RPMI7951 (cell line): ENCODE measurements at regions not wholly inside any gene's neighbourhood (a gene's known extent, or its start where the extent isn't known, plus 50 kb on each side); places are given as distances from the start of the nearest gene placed in this dataset.
"Not testable (repeated sequence)": the region's sequence is repeated elsewhere in the genome, so short reads cannot be mapped to it uniquely, and the experiment has no call there.

Experiments
- DNase-seq: peaks from one replicate; pipeline ENCODE4 v3.0.0-alpha.2; 2012; ENCODE audit warnings: low read depth

DNA sequence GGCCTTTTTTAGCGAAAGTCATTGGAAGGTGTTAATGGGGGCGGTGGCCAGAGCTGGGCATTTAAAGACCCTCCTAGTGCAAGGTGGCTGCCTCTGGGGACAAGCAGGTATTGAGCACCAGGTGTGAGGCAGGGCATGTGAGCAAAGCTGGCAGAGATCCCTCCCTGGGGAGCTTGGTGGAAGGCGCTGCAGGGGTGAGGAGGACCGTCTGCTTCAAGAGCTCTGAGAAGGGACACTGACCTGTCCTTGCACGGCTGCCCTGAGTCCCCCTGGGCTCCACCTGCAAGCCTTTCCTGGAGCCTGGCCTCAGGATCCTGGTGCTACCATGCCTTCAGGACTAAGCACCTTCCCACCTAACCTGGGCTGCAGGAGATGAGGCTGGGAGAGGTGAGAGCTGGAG, 127.0 kb upstream of the CIBAR2 start:
- DNase-seq: no peak

GRCh38 chr16:85239871-85240270, 127.6 kb upstream of the CIBAR2 start:
- DNase-seq: no peak

DNA sequence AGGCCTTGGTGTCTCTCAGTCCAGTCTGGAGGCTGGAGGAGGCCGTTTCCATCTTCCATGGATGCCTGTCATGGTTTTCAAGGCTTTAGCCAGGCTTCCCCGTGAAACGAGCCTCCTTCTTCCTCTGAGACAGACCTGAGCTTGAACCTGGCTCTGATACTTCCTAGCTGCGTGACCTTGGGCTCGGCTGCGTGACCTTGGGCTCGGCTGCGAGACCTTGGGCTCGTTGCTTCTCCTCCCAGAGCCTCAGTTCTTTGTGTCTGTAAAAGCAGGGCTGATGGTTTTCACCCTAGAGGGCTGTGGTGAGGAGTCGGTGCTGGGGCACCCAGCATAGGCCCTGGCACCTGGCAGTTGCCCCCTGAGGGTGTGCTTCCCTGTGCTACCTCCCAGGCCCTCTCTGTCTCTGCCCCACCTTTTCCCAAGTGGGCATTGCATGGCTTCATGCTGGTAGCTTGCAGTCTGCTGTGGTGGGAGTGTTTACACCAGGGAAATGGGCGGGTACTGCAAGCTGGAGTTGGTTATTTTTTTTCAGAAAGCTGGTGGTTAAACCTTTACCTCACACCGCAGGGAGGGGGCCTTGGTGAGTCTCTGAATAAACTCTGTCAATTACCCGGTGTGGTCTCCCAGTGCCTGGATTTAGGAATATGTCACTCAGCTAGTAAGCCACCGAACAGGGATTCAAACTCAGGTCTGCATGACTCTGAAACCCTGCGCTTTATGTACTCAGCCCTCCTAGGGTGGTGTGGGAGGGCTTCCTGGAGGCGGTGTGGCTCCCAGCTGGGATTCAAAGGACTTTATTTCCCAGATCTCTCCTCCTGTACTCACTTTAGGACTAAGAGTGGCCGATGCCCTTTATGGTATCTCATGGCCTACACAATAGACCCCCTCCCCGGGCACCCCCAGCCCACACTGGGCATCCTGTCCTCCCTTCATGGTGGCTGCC, 129.0 kb upstream of the CIBAR2 start:
- DNase-seq: no peak

- no peak for DNase-seq
These were observed 129.9 kb upstream of the CIBAR2 start for GRCh38 chr16:85242140-85242539.

GRCh38 chr16:85243308-85243707, 131.0 kb upstream of the CIBAR2 start:
- no peak for DNase-seq

DNA sequence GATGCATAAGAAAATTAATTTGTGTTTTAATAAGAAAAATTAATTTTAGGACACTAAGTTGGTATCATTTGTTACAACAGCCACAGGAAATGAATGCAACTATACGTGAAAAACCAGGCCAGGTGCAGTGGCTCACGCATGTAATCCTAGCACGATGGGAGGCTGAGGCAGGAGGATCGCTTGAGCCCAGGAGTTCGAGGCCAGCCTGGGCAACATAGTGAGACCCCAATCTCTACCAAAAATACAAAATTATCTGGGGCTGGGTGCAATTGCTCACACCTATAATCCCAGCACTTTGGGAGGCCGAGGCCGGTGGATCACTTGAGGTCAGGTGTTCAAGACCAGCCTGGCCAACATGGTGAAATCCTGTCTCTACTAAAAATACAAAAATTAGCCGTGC, 132.2 kb upstream of the CIBAR2 start:
- not testable (repeated sequence) for DNase-seq

- DNase-seq: peak; percentile 65
These were observed 133.3 kb upstream of the CIBAR2 start for GRCh38 chr16:85245307-85246172.

DNA sequence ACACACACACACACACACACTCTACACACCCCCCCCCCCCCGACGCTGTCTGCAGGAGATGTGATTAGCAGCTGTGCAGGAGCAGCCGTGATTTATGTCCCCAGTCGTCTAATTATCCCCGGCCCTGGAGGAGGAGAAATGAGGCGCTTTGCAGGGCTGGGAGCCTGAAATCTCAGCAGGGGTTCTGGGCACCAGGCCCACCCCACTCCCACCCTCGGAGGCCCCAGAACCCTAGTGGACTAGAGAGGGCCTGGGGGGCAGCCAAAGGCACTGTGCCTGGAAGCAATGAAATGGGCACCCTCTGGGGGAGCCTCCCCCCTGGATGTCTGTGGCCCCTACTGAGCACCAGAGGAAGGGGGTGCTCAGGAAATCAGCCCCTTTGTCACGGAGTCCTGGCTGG, 134.2 kb upstream of the CIBAR2 start:
- DNase-seq: no peak

- DNase-seq: no peak
These were observed 134.7 kb upstream of the CIBAR2 start for GRCh38 chr16:85246973-85247372.

DNA sequence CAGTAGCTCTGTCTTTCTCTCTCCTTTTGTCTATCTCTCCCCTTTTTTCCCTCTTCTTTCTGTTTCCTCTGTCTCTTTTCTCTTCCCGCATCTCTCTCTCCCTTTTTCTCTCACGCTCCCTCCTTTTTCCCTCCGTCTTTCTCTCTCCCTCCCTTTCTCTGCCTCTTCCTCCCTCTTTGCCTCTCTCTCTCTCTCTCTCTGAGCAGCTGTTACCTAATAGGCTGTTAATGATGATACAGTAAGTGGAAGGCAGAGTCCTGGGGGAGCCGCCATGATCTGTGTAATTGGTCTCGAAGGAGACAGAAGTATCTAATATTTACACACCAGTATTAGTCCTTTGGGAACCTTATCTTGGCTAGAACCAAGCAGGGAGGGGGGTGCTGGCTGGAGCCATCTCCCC, 136.1 kb upstream of the CIBAR2 start:
- DNase-seq: no peak

GRCh38 chr16:85248857-85249256, 136.6 kb upstream of the CIBAR2 start:
- DNase-seq: no peak

DNA sequence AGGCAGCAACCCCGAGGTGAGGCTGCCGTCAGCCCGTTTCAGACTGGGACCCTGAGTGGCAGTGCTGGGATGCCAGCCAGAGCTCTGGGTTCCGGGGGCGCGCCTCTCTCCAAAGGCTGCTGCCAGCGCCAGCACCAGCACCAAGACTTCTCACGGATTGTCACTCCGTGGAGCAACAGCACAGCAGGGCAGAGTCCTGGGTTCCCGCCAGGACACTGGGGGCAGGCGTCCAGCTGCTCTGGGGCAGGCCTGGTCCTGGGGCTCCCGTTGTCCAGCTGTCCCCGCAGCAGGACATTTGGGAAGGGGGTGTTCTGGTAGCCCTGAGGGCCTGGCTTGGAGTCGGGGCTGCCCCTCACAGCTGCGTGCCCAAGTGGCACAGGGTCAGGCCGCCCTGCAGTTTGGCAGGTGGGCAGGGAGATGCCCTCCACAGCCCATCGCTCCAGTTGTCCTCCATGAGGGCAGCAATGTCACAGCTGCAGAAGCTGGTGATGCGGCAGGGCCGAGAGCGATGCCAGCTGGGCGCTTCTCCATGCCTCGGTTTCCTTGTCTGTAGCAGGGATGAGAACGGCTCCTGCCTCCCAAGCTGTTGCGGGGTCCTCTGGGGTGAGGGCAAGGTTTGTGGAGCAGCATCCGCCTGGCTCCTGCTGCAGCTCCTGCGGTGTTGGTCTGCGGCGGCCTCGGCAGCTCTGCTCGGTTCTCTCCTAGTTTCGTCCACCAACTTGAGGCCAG, 137.3 kb upstream of the CIBAR2 start:
- DNase-seq: no peak

DNA sequence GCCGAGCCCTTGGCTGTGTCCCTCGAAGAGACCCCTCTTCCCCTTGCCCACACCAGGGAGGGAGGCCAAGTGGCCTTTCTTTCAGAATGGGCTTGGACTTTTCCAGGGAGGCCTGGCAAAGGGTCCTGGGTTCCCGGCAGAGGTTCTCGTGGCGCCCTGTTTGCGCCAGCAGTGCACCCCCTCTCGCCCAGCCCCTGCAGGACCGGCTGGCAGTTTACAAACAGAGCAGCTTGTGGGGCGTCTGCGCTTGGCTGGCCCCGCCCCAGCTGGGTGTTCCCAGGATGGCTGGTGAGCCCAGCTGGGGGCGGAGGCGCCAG, 137.8 kb upstream of the CIBAR2 start:
- DNase-seq: no peak

GRCh38 chr16:85250609-85251223, 138.4 kb upstream of the CIBAR2 start:
- no peak for DNase-seq

- no peak for DNase-seq
These were observed 139.0 kb upstream of the CIBAR2 start for GRCh38 chr16:85251225-85251760.

GRCh38 chr16:85252014-85252413, 139.7 kb upstream of the CIBAR2 start:
- DNase-seq: no peak

- DNase-seq: no peak
These were observed 140.2 kb upstream of the CIBAR2 start for GRCh38 chr16:85252461-85252860.

DNA sequence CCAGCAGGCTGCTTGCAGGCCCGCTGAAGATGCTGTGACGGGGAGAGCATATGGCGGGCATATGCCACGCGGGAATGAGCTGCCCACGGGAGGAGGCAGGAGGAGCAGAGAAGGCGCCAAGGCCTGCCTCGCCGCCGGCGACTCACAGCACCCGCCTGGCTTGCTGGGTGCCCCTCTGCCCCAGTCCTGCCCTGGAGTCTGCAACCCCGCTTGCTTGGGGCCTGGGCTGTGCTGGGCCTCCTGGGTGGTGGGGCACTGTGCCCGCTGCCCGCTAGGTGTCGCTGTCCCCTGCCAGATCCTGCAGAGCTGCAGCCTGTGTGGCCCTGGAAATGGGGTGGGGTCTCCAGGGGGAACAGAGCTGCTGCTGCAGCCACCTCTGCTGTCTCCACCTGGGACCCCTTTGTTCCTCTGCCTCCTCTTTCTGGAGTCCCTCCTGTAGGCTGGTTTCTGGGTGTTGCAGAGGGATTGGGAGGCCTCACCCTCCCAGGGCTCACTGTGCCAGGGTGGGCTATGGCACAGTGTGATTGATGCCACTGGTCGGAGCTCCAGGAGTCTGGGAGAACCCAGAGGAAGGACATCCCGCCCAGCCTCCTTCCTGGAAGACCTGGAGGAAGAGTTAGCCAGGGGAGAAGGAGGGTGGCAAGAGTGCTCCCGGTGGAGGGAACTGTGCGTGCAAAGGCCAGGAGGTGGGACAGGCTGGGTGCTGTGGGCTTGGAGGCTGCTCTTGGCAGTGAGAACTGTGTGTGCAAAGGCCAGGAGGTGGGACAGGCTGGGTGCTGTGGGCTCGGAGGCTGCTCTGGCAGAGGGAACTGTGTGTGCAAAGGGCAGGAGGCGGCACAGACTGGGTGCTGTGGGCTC, 141.0 kb upstream of the CIBAR2 start:
- peak; percentile 17 for DNase-seq

- no peak for DNase-seq
These were observed 141.8 kb upstream of the CIBAR2 start for GRCh38 chr16:85254051-85254450.

- no peak for DNase-seq
These were observed 142.6 kb upstream of the CIBAR2 start for GRCh38 chr16:85254921-85255320.

DNA sequence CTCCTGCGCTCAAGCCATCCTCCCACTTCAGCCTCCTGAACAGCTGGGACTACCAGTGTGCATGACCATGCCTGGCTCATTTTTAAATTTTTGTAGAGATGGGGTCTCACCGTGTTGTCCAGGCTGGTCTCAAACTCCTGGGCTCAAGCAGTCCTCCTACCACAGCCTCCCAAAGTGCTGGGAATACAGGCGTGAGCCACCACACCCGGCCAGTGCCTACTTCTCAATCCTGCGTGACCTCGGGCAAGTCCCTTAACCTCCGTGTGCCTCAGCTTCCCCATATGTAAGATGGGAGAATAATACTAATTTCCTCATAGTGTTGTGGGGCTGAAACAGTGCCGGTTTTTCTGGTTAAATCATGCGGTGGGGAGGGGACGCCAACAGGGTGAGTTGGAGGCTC, 143.5 kb upstream of the CIBAR2 start:
- DNase-seq: no peak
